PC-9 (cell line): ENCODE measurements at regions not wholly inside any gene's neighbourhood (a gene's known extent, or its start where the extent isn't known, plus 50 kb on each side); places are given as distances from the start of the nearest gene placed in this dataset.

Experiments used
- BruUV-seq: library from RNA; stranded (reverse); fragments of 400-500 nt; replicated peaks from 2 replicates; lab custom pipeline; 2021; lab: Mats Ljungman, UMichigan
- CTCF ChIA-PET: fragments of 300-600 bp; sonication (Branson Sonifier 250); formaldehyde crosslinking; loops from one replicate; lab custom pipeline; 2022; ENCODE audit warnings: antibody characterized with exemption; lab: Charles Lee
- POLR2A ChIA-PET: fragments of 300-600 bp; sonication (Branson Sonifier 250); formaldehyde crosslinking; loops from one replicate; lab custom pipeline; 2022; ENCODE audit warnings: antibody characterized with exemption; ENCODE audit not compliant: unreplicated experiment; lab: Charles Lee
- DNase-seq, 2 experiments: peaks; one replicate each; pipeline versions ENCODE4 v3.0.0 to v3.0.0-alpha.2; 2015 to 2022; ENCODE audit warnings: mixed read lengths in 1 of 2
- H2AFZ ChIP-seq: fragments of 200-600 bp; sonication (generic); 2 replicates; pipeline ENCODE4 v1.8.1; 2017; ENCODE audit warnings: antibody characterized with exemption
- H3F3A ChIP-seq: fragments of 200-600 bp; sonication (generic); 2 replicates; pipeline ENCODE4 v1.8.1; 2017; ENCODE audit warnings: antibody characterized with exemption, mild to moderate bottlenecking, low read depth; ENCODE audit not compliant: insufficient read depth
- H3K27ac ChIP-seq: fragments of 200-600 bp; sonication (generic); 2 replicates; pipeline ENCODE4 v1.6.1; 2016; ENCODE audit warnings: mixed run types
- H3K27me3 ChIP-seq: fragments of 200-600 bp; sonication (generic); 2 replicates; pipeline ENCODE4 v1.6.1; 2016; ENCODE audit warnings: low read depth, mixed run types; ENCODE audit not compliant: insufficient read depth
- H3K36me3 ChIP-seq: fragments of 200-600 bp; sonication (generic); 2 replicates; pipeline ENCODE4 v1.6.1; 2016; ENCODE audit warnings: low read depth, mixed run types
- H3K4me1 ChIP-seq: fragments of 200-600 bp; sonication (generic); replicated peaks from 2 replicates; pipeline ENCODE4 v1.6.1; 2016; ENCODE audit warnings: mixed run types; ENCODE audit not compliant: insufficient read depth
- H3K4me2 ChIP-seq: fragments of 200-600 bp; sonication (generic); 2 replicates; pipeline ENCODE4 v1.6.1; 2017; ENCODE audit warnings: mixed run types
- H3K4me3 ChIP-seq: fragments of 200-600 bp; sonication (generic); 2 replicates; pipeline ENCODE4 v1.6.1; 2016; ENCODE audit warnings: mixed run types
- H3K79me2 ChIP-seq: fragments of 200-600 bp; sonication (generic); 2 replicates; pipeline ENCODE4 v1.6.1; 2017; ENCODE audit warnings: low read depth, mixed run types
- H3K9me2 ChIP-seq: fragments of 200-600 bp; sonication (generic); 2 replicates; pipeline ENCODE4 v1.8.1; 2017; ENCODE audit warnings: mild to moderate bottlenecking; ENCODE audit not compliant: insufficient read depth
- H3K9me3 ChIP-seq: fragments of 200-600 bp; sonication (generic); 2 replicates; pipeline ENCODE4 v1.8.1; 2016; ENCODE audit warnings: low read depth; ENCODE audit not compliant: insufficient read depth
- H4K20me1 ChIP-seq: fragments of 200-600 bp; sonication (generic); 2 replicates; pipeline ENCODE4 v1.8.1; 2017; ENCODE audit not compliant: insufficient read depth
- CTCF ChIP-seq: fragments of 200-600 bp; sonication (generic); conservative IDR thresholded peaks from 2 replicates; pipeline ENCODE4 v1.6.1; 2017; ENCODE audit warnings: mixed run types, antibody characterized with exemption, mild to moderate bottlenecking, moderate library complexity
- EZH2 ChIP-seq: fragments of 200-600 bp; sonication (generic); IDR thresholded peaks from 2 replicates; pipeline ENCODE4 v1.8.0; 2017; ENCODE audit warnings: antibody characterized with exemption, low read depth
- intact Hi-C: fragments of 100-400 bp; cut with micrococcal nuclease; formaldehyde crosslinking; loops from one replicate; pipeline ENCODE4 v1.10.0; 2022; ENCODE audit not compliant: unreplicated experiment

GRCh38 chr5:162209005-162209605 lies 141.5 kb downstream of the GABRG2 start:
- TF ChIP-seq EZH2 = no peak
- peak; percentile 54 for TF ChIP-seq CTCF
- Histone ChIP-seq H3K4me2 (no peak overlapping the region), H3K4me1 (no peaks in the 10 kb centered on the region), H3F3A (no peaks in the 10 kb centered on the region), H3K79me2 (no peaks in the 10 kb centered on the region), H2AFZ (no peak overlapping the region), H3K9me2 (no peaks in the 10 kb centered on the region), H3K27me3 (no peaks in the 10 kb centered on the region), H3K27ac (no peak overlapping the region), H4K20me1 (peaks cover 3% of the 10 kb centered on the region; the same call in 1 of the 2 replicates), H3K9me3 (no peaks in the 10 kb centered on the region), H3K36me3 (no peaks in the 10 kb centered on the region), H3K4me3 (no peak overlapping the region)
- DNase-seq = peak in 1 of 2 experiments; percentile 24
- ChIA-PET CTCF (interaction anchor here (0.6 kb wide), 1 partner anchor 1199 kb away, joined by 3 read pairs; no protein-coding TSS in a partner anchor), POLR2A (no interaction called here)
- no TSS peak for BruUV-seq
- intact Hi-C loops = loop anchor here (5.0 kb wide), 1 partner anchor 1198 kb away; no protein-coding TSS in a partner anchor

GRCh38 chr5:162214551-162214950 lies 147.0 kb downstream of the GABRG2 start:
- POLR2A ChIA-PET = no interaction called here
- Histone ChIP-seq H2AFZ (no peak overlapping the region), H3K27me3 (no peaks in the 10 kb centered on the region), H3K4me3 (no peak overlapping the region), H3F3A (no peaks in the 10 kb centered on the region), H3K9me2 (no peaks in the 10 kb centered on the region), H3K4me1 (no peaks in the 10 kb centered on the region), H3K79me2 (no peaks in the 10 kb centered on the region), H3K27ac (no peak overlapping the region), H4K20me1 (peaks cover 3% of the 10 kb centered on the region; the same call in 1 of the 2 replicates), H3K4me2 (no peak overlapping the region), H3K9me3 (no peaks in the 10 kb centered on the region), H3K36me3 (no peaks in the 10 kb centered on the region)
- intact Hi-C loops = no loop called here
- CTCF ChIA-PET = no interaction called here
- DNase-seq = no peak
- no peak for TF ChIP-seq EZH2
- no peak for TF ChIP-seq CTCF
- no TSS peak for BruUV-seq

GRCh38 chr5:162217037-162217436 lies 149.5 kb downstream of the GABRG2 start:
- Histone ChIP-seq H3K4me3 (no peak overlapping the region), H3F3A (no peaks in the 10 kb centered on the region), H2AFZ (no peak overlapping the region), H3K27me3 (no peaks in the 10 kb centered on the region), H3K9me3 (no peaks in the 10 kb centered on the region), H3K4me2 (no peak overlapping the region), H3K79me2 (no peaks in the 10 kb centered on the region), H4K20me1 (peaks cover 3% of the 10 kb centered on the region; the same call in 1 of the 2 replicates), H3K9me2 (no peaks in the 10 kb centered on the region), H3K36me3 (no peaks in the 10 kb centered on the region), H3K27ac (no peak overlapping the region), H3K4me1 (no peaks in the 10 kb centered on the region)
- no TSS peak for BruUV-seq
- intact Hi-C loops = no loop called here
- DNase-seq = no peak
- CTCF ChIA-PET = no interaction called here
- TF ChIP-seq CTCF = no peak
- TF ChIP-seq EZH2 = no peak
- POLR2A ChIA-PET = no interaction called here
